ENCODE measurements at regions not wholly inside any gene's neighbourhood (a gene's known extent, or its start where the extent isn't known, plus 50 kb on each side); places are given as distances from the start of the nearest gene placed in this dataset.

GRCh38 chr4:124523816-124524215 lies 188.7 kb downstream of the ANKRD50 start:
- TF ChIP-seq CTCF (conservative IDR thresholded peaks at IDR 0.05) (no peak), ZFX (IDR thresholded peaks at IDR 0.05) (no peak)
